Endothelial cell of umbilical vein (primary cell): ENCODE measurements at regions not wholly inside any gene's neighbourhood (a gene's known extent, or its start where the extent isn't known, plus 50 kb on each side); places are given as distances from the start of the nearest gene placed in this dataset.

Experiments used
- BruUV-seq: library from RNA; stranded (reverse); fragments of 400-500 nt; replicated peaks from 2 replicates; lab custom pipeline; 2021; lab: Mats Ljungman, UMichigan
- CTCF ChIA-PET: fragments of 300-600, 350-600 bp; sonication (Branson Sonifier 250); formaldehyde crosslinking; loops from one replicate; lab custom pipeline; 2021; ENCODE audit warnings: antibody characterized with exemption, inconsistent platforms; lab: Charles Lee
- POLR2A ChIA-PET: fragments of 300-600, 350-600 bp; sonication (Branson Sonifier 250); formaldehyde crosslinking; loops from one replicate; lab custom pipeline; 2021; ENCODE audit warnings: antibody characterized with exemption, inconsistent platforms; lab: Charles Lee
- DNase-seq: peaks from one replicate; pipeline ENCODE4 v3.0.0-alpha.2; 2011; ENCODE audit warnings: low read depth, low spot score
- FAIRE-seq: peaks from 2 replicates; lab custom pipeline; 2011; peaks lifted over from hg19 to GRCh38; lab: Jason Lieb, UNC
- H2AFZ ChIP-seq: 2 replicates; pipeline ENCODE4 v1.6.0; 2012; ENCODE audit warnings: low read depth, low read length, control low read depth, inconsistent platforms
- H3K27ac ChIP-seq: 2 replicates; pipeline ENCODE4 v1.5.1; 2011; ENCODE audit warnings: low read depth, mild to moderate bottlenecking, control low read depth, low read length, moderate library complexity; ENCODE audit not compliant: insufficient read depth
- H3K27me3 ChIP-seq, 2 experiments: 2 replicates each; pipeline versions ENCODE4 v1.6.0 to v1.6.1; 2011; ENCODE audit warnings: low read length in 2 of 2, mixed read lengths in 1 of 2; ENCODE audit not compliant: control insufficient read depth in 2 of 2, insufficient read depth in 2 of 2
- H3K36me3 ChIP-seq, 2 experiments: 2 replicates in 1 of 2; 3 replicates in 1 of 2; pipeline ENCODE4 v1.5.1; 2011; ENCODE audit warnings: low read length in 2 of 2, mild to moderate bottlenecking in 1 of 2, moderate library complexity in 1 of 2; ENCODE audit not compliant: control insufficient read depth in 2 of 2, insufficient read depth in 2 of 2; ENCODE audit errors: extremely low read depth in 1 of 2
- H3K4me1 ChIP-seq: 3 replicates; pipeline ENCODE4 v1.5.1; 2011; ENCODE audit warnings: mild to moderate bottlenecking, low read length; ENCODE audit not compliant: control insufficient read depth, insufficient read depth; ENCODE audit errors: extremely low read depth
- H3K4me2 ChIP-seq: 2 replicates; pipeline ENCODE4 v1.6.1; 2011; ENCODE audit warnings: low read length, control low read depth, mixed read lengths; ENCODE audit not compliant: insufficient read depth
- H3K4me3 ChIP-seq, 3 experiments: fragments of 200-600 bp in 1 of 3; sonication (generic), shearing (Covaris generic) in 1 of 3; replicated peaks in 1 of 3; 2 replicates each; pipeline ENCODE4 v1.5.1; 2011 to 2016; ENCODE audit warnings: control low read depth in 3 of 3, low read length in 3 of 3, mild to moderate bottlenecking in 2 of 3, inconsistent platforms in 1 of 3, low read depth in 1 of 3, moderate library complexity in 1 of 3; ENCODE audit not compliant: insufficient read depth in 1 of 3
- H3K79me2 ChIP-seq: 2 replicates; pipeline ENCODE4 v1.6.0; 2012; ENCODE audit warnings: low read length, inconsistent platforms; ENCODE audit not compliant: control insufficient read depth, insufficient read depth
- H3K9ac ChIP-seq: replicated peaks from 2 replicates; pipeline ENCODE3; 2011; ENCODE audit warnings: low read length, control low read depth; ENCODE audit not compliant: insufficient read depth; ENCODE audit errors: extremely low read depth
- H3K9me1 ChIP-seq: replicated peaks from 3 replicates; pipeline ENCODE4 v1.6.0; 2011; ENCODE audit warnings: mild to moderate bottlenecking, low read length; ENCODE audit not compliant: control insufficient read depth, insufficient read depth; ENCODE audit errors: extremely low read depth
- H3K9me3 ChIP-seq: replicated peaks from 2 replicates; pipeline ENCODE4 v1.5.1; 2012; ENCODE audit warnings: low read length, inconsistent platforms; ENCODE audit not compliant: control insufficient read depth, insufficient read depth
- H4K20me1 ChIP-seq: replicated peaks from 2 replicates; pipeline ENCODE3; 2011; ENCODE audit warnings: mild to moderate bottlenecking, low read length; ENCODE audit not compliant: control insufficient read depth, insufficient read depth; ENCODE audit errors: extremely low read depth
- EZH2 ChIP-seq: IDR thresholded peaks from 2 replicates; pipeline ENCODE4 v1.6.1; 2012; ENCODE audit warnings: borderline replicate concordance, low read depth, mild to moderate bottlenecking, moderate library complexity, low read length, inconsistent platforms; ENCODE audit not compliant: severe bottlenecking
- FOS ChIP-seq: IDR thresholded peaks from 2 replicates; pipeline ENCODE4 v1.6.1; 2011; ENCODE audit warnings: mild to moderate bottlenecking, low read length, moderate library complexity, borderline replicate concordance; ENCODE audit not compliant: insufficient read depth
- GATA2 ChIP-seq: IDR thresholded peaks from 2 replicates; pipeline ENCODE4 v1.7.0; 2011; ENCODE audit warnings: low read depth, mild to moderate bottlenecking, moderate library complexity, mixed read lengths, low read length; ENCODE audit not compliant: insufficient read length, insufficient read depth
- JUN ChIP-seq: IDR thresholded peaks from 2 replicates; pipeline ENCODE4 v1.6.1; 2011; ENCODE audit warnings: borderline replicate concordance, low read depth; ENCODE audit not compliant: insufficient read length, insufficient read depth
- MYC ChIP-seq: IDR thresholded peaks from one replicate; pipeline ENCODE4 v1.6.1; 2011; ENCODE audit warnings: mild to moderate bottlenecking, low read depth, low read length
- POLR2A ChIP-seq: IDR thresholded peaks from 2 replicates; pipeline ENCODE4 v1.6.1; 2012; ENCODE audit warnings: low read depth, mild to moderate bottlenecking, control low read depth, low read length
- POLR2AphosphoS5 ChIP-seq: IDR thresholded peaks from 2 replicates; pipeline ENCODE4 v1.6.1; 2012; ENCODE audit warnings: low read depth, mild to moderate bottlenecking, control low read depth, low read length, moderate library complexity; ENCODE audit not compliant: insufficient read depth
- dilution Hi-C: fragments of 300-500 bp; cut with MboI; formaldehyde crosslinking; loops from one replicate; pipeline ENCODE4 v1.15.0; 2019; ENCODE audit warnings: low sequenced_read_pairs; ENCODE audit not compliant: extremely low pct_ligation_motif_present
- intact Hi-C: fragments of 100-400 bp; cut with micrococcal nuclease; formaldehyde crosslinking; loops from one replicate; pipeline ENCODE4 v1.10.0; 2022
- TF ChIP-seq, protein P1 (sequence below), 2 donors: IDR thresholded peaks; 1 replicate in 1 of 2; 2 replicates in 1 of 2; pipeline ENCODE4 v1.5.1; 2011; ENCODE audit warnings: low read length in 2 of 2, mild to moderate bottlenecking in 2 of 2, moderate library complexity in 2 of 2, control low read depth in 1 of 2, inconsistent platforms in 1 of 2, low read depth in 1 of 2; ENCODE audit not compliant: insufficient read depth in 1 of 2; ENCODE audit errors: extremely low read depth in 1 of 2
- TF ChIP-seq, protein P2 (sequence below): IDR thresholded peaks from 2 replicates; pipeline ENCODE4 v1.6.1; 2011; ENCODE audit not compliant: insufficient read depth, insufficient read length

DNA sequence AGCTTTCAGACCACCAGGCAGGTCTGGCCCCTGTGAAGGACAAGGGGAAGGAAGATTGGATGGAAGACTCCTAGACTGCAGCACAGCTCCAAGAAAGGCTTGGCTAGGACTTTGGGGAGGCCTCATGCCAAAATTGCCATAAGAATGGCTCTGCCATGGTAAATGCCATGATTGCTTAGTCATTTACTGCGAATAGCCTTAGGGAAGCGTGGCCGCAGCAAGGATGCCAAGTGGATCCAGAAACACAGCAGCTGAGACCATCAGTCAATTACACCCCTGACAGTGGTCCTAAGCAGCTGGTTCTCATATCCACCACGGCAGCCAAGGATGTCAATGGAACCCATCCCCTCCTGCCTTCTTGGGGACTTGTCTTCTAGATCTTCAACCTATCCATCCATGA, 88.2 kb upstream of the AUTS2 start:
- DNase-seq = no peak
- ChIA-PET CTCF (no interaction called here), POLR2A (no interaction called here)
- H3K4me3 ChIP-seq = no peak overlapping the region
- TF ChIP-seq, protein P1, sequence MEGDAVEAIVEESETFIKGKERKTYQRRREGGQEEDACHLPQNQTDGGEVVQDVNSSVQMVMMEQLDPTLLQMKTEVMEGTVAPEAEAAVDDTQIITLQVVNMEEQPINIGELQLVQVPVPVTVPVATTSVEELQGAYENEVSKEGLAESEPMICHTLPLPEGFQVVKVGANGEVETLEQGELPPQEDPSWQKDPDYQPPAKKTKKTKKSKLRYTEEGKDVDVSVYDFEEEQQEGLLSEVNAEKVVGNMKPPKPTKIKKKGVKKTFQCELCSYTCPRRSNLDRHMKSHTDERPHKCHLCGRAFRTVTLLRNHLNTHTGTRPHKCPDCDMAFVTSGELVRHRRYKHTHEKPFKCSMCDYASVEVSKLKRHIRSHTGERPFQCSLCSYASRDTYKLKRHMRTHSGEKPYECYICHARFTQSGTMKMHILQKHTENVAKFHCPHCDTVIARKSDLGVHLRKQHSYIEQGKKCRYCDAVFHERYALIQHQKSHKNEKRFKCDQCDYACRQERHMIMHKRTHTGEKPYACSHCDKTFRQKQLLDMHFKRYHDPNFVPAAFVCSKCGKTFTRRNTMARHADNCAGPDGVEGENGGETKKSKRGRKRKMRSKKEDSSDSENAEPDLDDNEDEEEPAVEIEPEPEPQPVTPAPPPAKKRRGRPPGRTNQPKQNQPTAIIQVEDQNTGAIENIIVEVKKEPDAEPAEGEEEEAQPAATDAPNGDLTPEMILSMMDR (IDR thresholded peaks at IDR 0.05; ENCODE audit: extremely low read depth in 1 of 2, insufficient read depth in 1 of 2, low read depth in 1 of 2, low read length in 2 of 2) = no peak
- TF ChIP-seq POLR2A = no peak
- TF ChIP-seq EZH2 = no peak
- TF ChIP-seq POLR2AphosphoS5 = no peak
- no peak for TF ChIP-seq GATA2
- no peak for TF ChIP-seq MYC
- TF ChIP-seq JUN = no peak
- TF ChIP-seq, protein P2, sequence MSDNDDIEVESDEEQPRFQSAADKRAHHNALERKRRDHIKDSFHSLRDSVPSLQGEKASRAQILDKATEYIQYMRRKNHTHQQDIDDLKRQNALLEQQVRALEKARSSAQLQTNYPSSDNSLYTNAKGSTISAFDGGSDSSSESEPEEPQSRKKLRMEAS = no peak
- no peak for TF ChIP-seq FOS
- H3K9ac ChIP-seq = no peak overlapping the region
- no peaks in the 10 kb centered on the region for H3K4me1 ChIP-seq
- no peak overlapping the region for H3K27ac ChIP-seq
- no peak for FAIRE-seq
- intact Hi-C loops = no loop called here
- H3K9me1 ChIP-seq = no peaks in the 10 kb centered on the region
- dilution Hi-C loops = no loop called here
- no peaks in the 10 kb centered on the region for H4K20me1 ChIP-seq
- H3K9me3 ChIP-seq = no peaks in the 10 kb centered on the region
- no peaks in the 10 kb centered on the region for H3K27me3 ChIP-seq
- H3K4me2 ChIP-seq = no peak overlapping the region
- H3K79me2 ChIP-seq = no peaks in the 10 kb centered on the region
- no peak overlapping the region for H2AFZ ChIP-seq
- H3K36me3 ChIP-seq = no peaks in the 10 kb centered on the region
- no TSS peak for BruUV-seq
